VCaP (cell line): ENCODE measurements at regions not wholly inside any gene's neighbourhood (a gene's known extent, or its start where the extent isn't known, plus 50 kb on each side); places are given as distances from the start of the nearest gene placed in this dataset.

Experiments used
- H3K27ac ChIP-seq: fragments of 450-650 bp; 2 replicates; pipeline ENCODE4 v1.5.1; 2017
- TF ChIP-seq, protein P1 (sequence below): fragments of 450-650 bp; conservative IDR thresholded peaks from 2 replicates; pipeline ENCODE4 v1.5.1; 2017; ENCODE audit warnings: mild to moderate bottlenecking, moderate library complexity

DNA sequence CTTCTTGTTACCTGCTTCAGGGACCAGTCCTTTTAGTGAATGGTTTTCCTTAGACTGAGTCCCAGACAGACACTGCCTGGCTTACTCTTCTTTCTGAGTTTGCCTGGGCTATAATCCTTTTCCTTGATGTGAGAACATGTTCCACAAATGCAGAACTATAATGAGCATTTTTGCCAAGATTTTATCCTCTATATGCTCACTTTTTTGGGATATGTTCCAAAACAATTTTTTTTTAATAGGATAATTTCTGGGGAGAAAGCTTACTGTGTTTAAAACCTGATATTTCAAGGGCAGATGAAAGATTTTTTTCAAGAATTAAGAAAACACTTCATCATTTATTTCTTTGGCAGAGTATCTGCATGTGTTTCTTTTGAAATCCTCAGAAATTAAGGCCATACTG is 110.0 kb upstream of the TENM4 start:
- TF ChIP-seq, protein P1, sequence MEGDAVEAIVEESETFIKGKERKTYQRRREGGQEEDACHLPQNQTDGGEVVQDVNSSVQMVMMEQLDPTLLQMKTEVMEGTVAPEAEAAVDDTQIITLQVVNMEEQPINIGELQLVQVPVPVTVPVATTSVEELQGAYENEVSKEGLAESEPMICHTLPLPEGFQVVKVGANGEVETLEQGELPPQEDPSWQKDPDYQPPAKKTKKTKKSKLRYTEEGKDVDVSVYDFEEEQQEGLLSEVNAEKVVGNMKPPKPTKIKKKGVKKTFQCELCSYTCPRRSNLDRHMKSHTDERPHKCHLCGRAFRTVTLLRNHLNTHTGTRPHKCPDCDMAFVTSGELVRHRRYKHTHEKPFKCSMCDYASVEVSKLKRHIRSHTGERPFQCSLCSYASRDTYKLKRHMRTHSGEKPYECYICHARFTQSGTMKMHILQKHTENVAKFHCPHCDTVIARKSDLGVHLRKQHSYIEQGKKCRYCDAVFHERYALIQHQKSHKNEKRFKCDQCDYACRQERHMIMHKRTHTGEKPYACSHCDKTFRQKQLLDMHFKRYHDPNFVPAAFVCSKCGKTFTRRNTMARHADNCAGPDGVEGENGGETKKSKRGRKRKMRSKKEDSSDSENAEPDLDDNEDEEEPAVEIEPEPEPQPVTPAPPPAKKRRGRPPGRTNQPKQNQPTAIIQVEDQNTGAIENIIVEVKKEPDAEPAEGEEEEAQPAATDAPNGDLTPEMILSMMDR = no peak

DNA sequence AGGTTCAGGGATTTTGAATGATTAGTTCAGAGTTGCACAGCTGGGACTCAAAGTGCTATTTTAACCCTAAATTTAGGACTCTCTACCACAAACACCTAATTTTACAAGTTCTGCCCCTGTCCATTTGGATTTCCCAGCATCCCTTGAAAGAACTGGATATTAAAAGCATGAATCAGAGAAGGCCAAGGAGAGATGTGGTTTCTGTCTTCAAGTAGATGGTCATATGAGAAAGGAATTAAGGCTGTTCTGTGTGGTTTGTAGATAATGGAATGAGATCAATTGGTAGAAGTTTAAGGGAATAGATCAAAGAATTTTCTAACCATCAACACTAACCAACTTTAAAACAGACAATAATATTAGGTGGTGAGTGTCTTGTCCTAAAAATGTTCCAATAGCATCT is 106.4 kb upstream of the TENM4 start:
- H3K27ac ChIP-seq = no peak overlapping the region
- TF ChIP-seq, protein P1 = no peak

More for the DNA sequence above, 110.0 kb upstream of the TENM4 start:
- H3K27ac ChIP-seq = no peak overlapping the region

DNA sequence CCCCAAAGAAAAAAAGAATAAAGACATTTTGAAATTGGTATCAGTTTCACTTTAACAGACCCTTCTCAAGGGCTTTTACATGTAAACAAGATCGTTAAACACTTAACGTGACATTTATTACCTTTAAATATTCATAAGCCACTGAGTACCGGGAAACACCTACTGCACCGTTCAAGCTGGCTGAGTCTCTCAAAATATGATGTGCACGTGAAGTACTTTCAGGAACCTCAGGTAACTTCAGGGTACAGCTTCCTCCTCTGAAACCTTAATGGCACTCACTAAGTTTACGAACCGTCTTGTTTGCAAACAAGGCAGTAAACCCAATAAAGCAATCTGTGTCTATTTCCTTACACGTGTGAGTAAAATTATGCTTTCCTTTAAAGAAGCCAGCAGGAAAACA is 105.5 kb upstream of the TENM4 start:
- TF ChIP-seq, protein P1 = no peak
- H3K27ac ChIP-seq = no peak overlapping the region

DNA sequence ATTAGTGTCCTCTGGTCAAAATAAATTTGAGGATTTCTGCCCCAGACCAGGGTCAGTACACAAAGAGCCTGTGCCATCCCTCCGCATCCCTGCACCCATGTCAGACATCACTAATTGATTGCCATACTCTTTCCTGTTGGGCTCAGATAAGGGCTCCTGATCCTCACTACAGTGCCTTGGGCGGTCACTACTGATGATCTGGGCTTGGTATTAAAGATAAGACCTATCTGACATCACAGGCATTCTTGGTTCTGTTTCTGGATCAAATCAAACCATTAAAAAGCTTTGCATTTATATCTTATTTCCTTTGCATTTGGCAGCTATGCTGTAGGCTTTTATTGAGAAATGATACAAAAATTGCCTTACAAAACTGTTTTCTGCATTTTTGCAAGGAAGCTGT is 103.5 kb upstream of the TENM4 start:
- no peak overlapping the region for H3K27ac ChIP-seq
- TF ChIP-seq, protein P1 = no peak

DNA sequence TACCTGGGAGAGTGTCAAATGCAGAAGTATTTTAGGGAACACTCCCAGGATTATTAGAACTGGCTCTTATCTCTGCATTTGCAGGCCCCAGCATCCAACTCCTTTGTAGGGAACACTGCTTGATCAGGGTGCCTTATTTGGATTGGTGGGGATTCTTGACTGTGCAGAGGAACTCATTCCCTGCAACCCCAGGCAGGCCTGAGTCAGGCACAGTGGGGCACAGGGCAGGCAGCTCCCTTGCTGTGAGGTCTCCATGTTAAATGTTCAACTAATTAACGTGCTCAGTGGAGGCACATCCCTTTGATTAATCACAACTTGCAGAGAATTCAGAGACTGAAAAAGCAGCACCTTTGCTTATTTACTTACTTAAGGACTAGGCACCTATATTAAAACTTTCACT is 102.3 kb upstream of the TENM4 start:
- H3K27ac ChIP-seq = no peak overlapping the region
- TF ChIP-seq, protein P1 = no peak

DNA sequence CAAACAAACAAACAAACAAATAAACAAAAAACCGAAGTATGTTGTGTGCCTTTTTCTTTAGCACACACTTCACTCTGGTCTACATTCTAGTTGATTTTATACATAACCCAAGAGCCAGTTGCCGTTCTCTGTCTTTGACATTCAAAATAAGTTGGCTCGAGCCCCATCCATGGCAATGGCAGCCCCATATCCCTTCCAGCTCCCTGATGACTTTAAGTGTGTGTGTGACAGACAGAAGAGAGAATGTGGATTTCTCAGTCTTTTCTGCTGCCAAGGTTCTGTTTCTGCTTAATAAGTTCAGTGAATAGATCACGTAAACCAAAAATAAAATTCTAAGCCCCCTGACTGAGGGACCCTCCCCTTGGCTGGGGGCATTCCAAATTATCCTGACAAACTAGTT is 100.6 kb upstream of the TENM4 start:
- TF ChIP-seq, protein P1 = no peak
- no peak overlapping the region for H3K27ac ChIP-seq

DNA sequence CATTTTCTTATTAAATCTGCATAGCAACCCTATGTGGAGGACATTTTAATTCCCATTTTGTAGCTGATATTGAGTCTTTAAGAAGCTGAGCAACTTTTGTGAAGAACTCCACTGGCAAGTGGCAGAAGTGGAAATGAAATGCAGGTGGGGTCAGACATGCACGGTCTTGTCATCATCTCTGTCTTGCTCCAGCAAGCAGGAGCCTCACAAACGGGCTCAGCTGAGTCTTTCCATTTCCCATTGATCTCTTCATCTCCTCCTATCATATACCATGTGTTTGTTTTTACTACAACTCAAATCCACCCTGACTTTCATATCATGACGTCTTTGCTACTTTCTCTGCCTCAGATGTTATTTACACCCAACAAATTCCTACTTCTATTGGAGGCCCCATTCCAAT is 97.9 kb upstream of the TENM4 start:
- TF ChIP-seq, protein P1 = no peak

More for the DNA sequence above, 97.9 kb upstream of the TENM4 start:
- H3K27ac ChIP-seq = no peak overlapping the region
